HG03103 (cell line): ENCODE measurements at regions not wholly inside any gene's neighbourhood (a gene's known extent, or its start where the extent isn't known, plus 50 kb on each side); places are given as distances from the start of the nearest gene placed in this dataset.
"Not testable (repeated sequence)": the region's sequence is repeated elsewhere in the genome, so short reads cannot be mapped to it uniquely, and the experiment has no call there.

Experiments
- ATAC-seq: cut with Tn5 transposase; IDR thresholded peaks from one replicate; pipeline ENCODE4 v1.9.1; 2021; ENCODE audit warnings: low read depth; ENCODE audit not compliant: unreplicated experiment

GRCh38 chr5:120298981-120299380 lies 165.1 kb upstream of the PRR16 start:
- no peak for ATAC-seq

GRCh38 chr5:120304663-120305062 lies 159.4 kb upstream of the PRR16 start:
- ATAC-seq = no peak

GRCh38 chr5:120306303-120306702 lies 157.8 kb upstream of the PRR16 start:
- no peak for ATAC-seq

GRCh38 chr5:120314191-120314590 lies 149.9 kb upstream of the PRR16 start:
- ATAC-seq = no peak

- no peak for ATAC-seq
Measured at GRCh38 chr5:120320626-120321025, 143.5 kb upstream of the PRR16 start.

GRCh38 chr5:120326651-120327050 lies 137.4 kb upstream of the PRR16 start:
- ATAC-seq = no peak

- no peak for ATAC-seq
Measured at GRCh38 chr5:120327180-120327579, 136.9 kb upstream of the PRR16 start.

- no peak for ATAC-seq
Measured at GRCh38 chr5:120329095-120329494, 135.0 kb upstream of the PRR16 start.

GRCh38 chr5:120330558-120330957 lies 133.5 kb upstream of the PRR16 start:
- no peak for ATAC-seq

GRCh38 chr5:120344181-120344580 lies 119.9 kb upstream of the PRR16 start:
- no peak for ATAC-seq

GRCh38 chr5:120345947-120346346 lies 118.2 kb upstream of the PRR16 start:
- no peak for ATAC-seq

GRCh38 chr5:120351071-120351470 lies 113.0 kb upstream of the PRR16 start:
- ATAC-seq = not testable (repeated sequence)

GRCh38 chr5:120354126-120354525 lies 110.0 kb upstream of the PRR16 start:
- no peak for ATAC-seq

- ATAC-seq = no peak
Measured at GRCh38 chr5:120358949-120359348, 105.2 kb upstream of the PRR16 start.

- ATAC-seq = no peak
Measured at GRCh38 chr5:120361941-120362340, 102.2 kb upstream of the PRR16 start.

GRCh38 chr5:120362426-120362825 lies 101.7 kb upstream of the PRR16 start:
- ATAC-seq = no peak

GRCh38 chr5:120365656-120366446 lies 98.2 kb upstream of the PRR16 start:
- ATAC-seq = no peak

GRCh38 chr5:120367896-120368634 lies 96.0 kb upstream of the PRR16 start:
- no peak for ATAC-seq

GRCh38 chr5:120368923-120369715 lies 95.0 kb upstream of the PRR16 start:
- ATAC-seq = no peak

- no peak for ATAC-seq
Measured at GRCh38 chr5:120372899-120373298, 91.2 kb upstream of the PRR16 start.

- no peak for ATAC-seq
Measured at GRCh38 chr5:120375248-120375647, 88.9 kb upstream of the PRR16 start.
